OCI-LY1 (cell line): ENCODE measurements at regions not wholly inside any gene's neighbourhood (a gene's known extent, or its start where the extent isn't known, plus 50 kb on each side); places are given as distances from the start of the nearest gene placed in this dataset.

Experiments used
- H2AFZ ChIP-seq: fragments of 200-600 bp; sonication (generic), shearing (Covaris generic); 2 replicates; pipeline ENCODE4 v1.6.0; 2014; ENCODE audit warnings: antibody characterized with exemption, mild to moderate bottlenecking, low read length
- H3F3A ChIP-seq: fragments of 200-600 bp; sonication (generic), shearing (Covaris generic); 2 replicates; pipeline ENCODE4 v1.6.0; 2014; ENCODE audit warnings: mild to moderate bottlenecking, antibody characterized with exemption, low read length, moderate library complexity; ENCODE audit not compliant: insufficient read depth
- H3K27ac ChIP-seq: fragments of 200-600 bp; sonication (generic); 2 replicates; pipeline ENCODE4 v1.5.1; 2014; ENCODE audit warnings: low read length, mixed run types, mild to moderate bottlenecking, low read depth; ENCODE audit not compliant: poor library complexity, severe bottlenecking
- H3K27me3 ChIP-seq: fragments of 200-600 bp; sonication (generic); 2 replicates; pipeline ENCODE4 v1.6.0; 2014; ENCODE audit warnings: antibody characterized with exemption, mild to moderate bottlenecking, low read length, moderate library complexity; ENCODE audit not compliant: insufficient read depth
- H3K36me3 ChIP-seq: fragments of 200-600 bp; sonication (generic); 2 replicates; pipeline ENCODE4 v1.6.1; 2014; ENCODE audit warnings: mild to moderate bottlenecking, antibody characterized with exemption, low read length, moderate library complexity, mixed read lengths; ENCODE audit not compliant: insufficient read depth
- H3K4me1 ChIP-seq: fragments of 200-600 bp; sonication (generic); 2 replicates; pipeline ENCODE4 v1.5.1; 2014; ENCODE audit warnings: mild to moderate bottlenecking, low read length, moderate library complexity; ENCODE audit not compliant: insufficient read depth, severe bottlenecking
- H3K4me2 ChIP-seq: fragments of 200-600 bp; sonication (generic), shearing (Covaris generic); 2 replicates; pipeline ENCODE4 v1.6.1; 2014; ENCODE audit warnings: low read length
- H3K4me3 ChIP-seq: fragments of 200-600 bp; sonication (generic); 2 replicates; pipeline ENCODE4 v1.5.1; 2014; ENCODE audit warnings: low read length, low read depth, mild to moderate bottlenecking, mixed read lengths; ENCODE audit not compliant: poor library complexity, severe bottlenecking
- H3K79me2 ChIP-seq: fragments of 200-600 bp; shearing (Covaris generic); 2 replicates; pipeline ENCODE4 v1.6.1; 2016; ENCODE audit warnings: mixed run types, low read length, mixed read lengths; ENCODE audit not compliant: insufficient read depth
- H3K9ac ChIP-seq: fragments of 200-600 bp; sonication (generic), shearing (Covaris generic); 2 replicates; pipeline ENCODE4 v1.6.1; 2014; ENCODE audit warnings: mild to moderate bottlenecking, low read length, mixed read lengths
- H3K9me2 ChIP-seq: fragments of 200-600 bp; sonication (generic), shearing (Covaris generic); 2 replicates; pipeline ENCODE4 v1.6.1; 2014; ENCODE audit warnings: low read depth, mild to moderate bottlenecking, low read length, mixed read lengths
- H3K9me3 ChIP-seq: fragments of 200-600 bp; shearing (Covaris generic); 2 replicates; pipeline ENCODE4 v1.6.1; 2014; ENCODE audit warnings: low read length, mixed read lengths
- H4K20me1 ChIP-seq: fragments of 200-600 bp; sonication (generic), shearing (Covaris generic); 2 replicates; pipeline ENCODE4 v1.6.0; 2016; ENCODE audit warnings: mild to moderate bottlenecking, low read length; ENCODE audit not compliant: insufficient read depth
- EZH2 ChIP-seq: fragments of 200-600 bp; sonication (generic), shearing (Covaris generic); IDR thresholded peaks from 2 replicates; pipeline ENCODE4 v1.8.0; 2017; ENCODE audit warnings: borderline replicate concordance, mixed run types, mild to moderate bottlenecking, antibody characterized with exemption, low read length, moderate library complexity, mixed read lengths
- TF ChIP-seq, protein P1 (sequence below): fragments of 200-600 bp; sonication (generic), shearing (Covaris generic); IDR thresholded peaks from 2 replicates; pipeline ENCODE4 v1.5.1; 2017; ENCODE audit warnings: mild to moderate bottlenecking, antibody characterized with exemption, low read length, moderate library complexity, mixed read lengths

- Histone ChIP-seq H4K20me1 (no peaks in the 10 kb centered on the region), H3F3A (no peaks in the 10 kb centered on the region), H2AFZ (no peak overlapping the region), H3K4me3 (no peak overlapping the region), H3K9me2 (no peaks in the 10 kb centered on the region), H3K27me3 (no peaks in the 10 kb centered on the region), H3K79me2 (no peaks in the 10 kb centered on the region), H3K4me2 (no peak overlapping the region), H3K9me3 (no peaks in the 10 kb centered on the region), H3K9ac (no peak overlapping the region), H3K4me1 (peaks cover 14% of the 10 kb centered on the region), H3K27ac (no peak overlapping the region), H3K36me3 (no peaks in the 10 kb centered on the region)
- no peak for TF ChIP-seq EZH2
- TF ChIP-seq, protein P1, sequence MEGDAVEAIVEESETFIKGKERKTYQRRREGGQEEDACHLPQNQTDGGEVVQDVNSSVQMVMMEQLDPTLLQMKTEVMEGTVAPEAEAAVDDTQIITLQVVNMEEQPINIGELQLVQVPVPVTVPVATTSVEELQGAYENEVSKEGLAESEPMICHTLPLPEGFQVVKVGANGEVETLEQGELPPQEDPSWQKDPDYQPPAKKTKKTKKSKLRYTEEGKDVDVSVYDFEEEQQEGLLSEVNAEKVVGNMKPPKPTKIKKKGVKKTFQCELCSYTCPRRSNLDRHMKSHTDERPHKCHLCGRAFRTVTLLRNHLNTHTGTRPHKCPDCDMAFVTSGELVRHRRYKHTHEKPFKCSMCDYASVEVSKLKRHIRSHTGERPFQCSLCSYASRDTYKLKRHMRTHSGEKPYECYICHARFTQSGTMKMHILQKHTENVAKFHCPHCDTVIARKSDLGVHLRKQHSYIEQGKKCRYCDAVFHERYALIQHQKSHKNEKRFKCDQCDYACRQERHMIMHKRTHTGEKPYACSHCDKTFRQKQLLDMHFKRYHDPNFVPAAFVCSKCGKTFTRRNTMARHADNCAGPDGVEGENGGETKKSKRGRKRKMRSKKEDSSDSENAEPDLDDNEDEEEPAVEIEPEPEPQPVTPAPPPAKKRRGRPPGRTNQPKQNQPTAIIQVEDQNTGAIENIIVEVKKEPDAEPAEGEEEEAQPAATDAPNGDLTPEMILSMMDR = no peak
These were observed 129.3 kb downstream of the TMA16 start for GRCh38 chr4:163623787-163624186.

DNA sequence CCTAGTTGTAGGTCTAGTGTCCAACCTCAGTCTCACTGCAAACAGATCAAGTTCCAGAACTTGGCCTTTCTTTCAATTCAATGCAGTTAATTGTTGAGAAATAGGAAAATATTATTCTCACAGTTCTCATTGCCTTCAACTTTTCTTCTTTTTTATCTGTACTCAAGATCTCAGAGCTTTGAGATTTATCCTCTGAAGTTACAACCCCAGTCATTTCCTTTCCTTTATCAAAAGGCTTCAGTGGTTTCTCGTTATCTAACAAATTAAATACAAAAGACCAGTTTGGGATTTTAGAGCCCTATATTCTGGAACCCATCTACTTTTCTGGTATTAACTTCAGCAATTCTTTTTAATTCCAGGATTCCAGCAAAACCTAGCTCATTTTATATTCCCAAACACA, 130.2 kb downstream of the TMA16 start:
- H3K4me2 ChIP-seq = no peak overlapping the region
- no peaks in the 10 kb centered on the region for H3K27me3 ChIP-seq
- no peaks in the 10 kb centered on the region for H4K20me1 ChIP-seq
- no peaks in the 10 kb centered on the region for H3K9me3 ChIP-seq
- H3K9ac ChIP-seq = no peak overlapping the region
- no peaks in the 10 kb centered on the region for H3K9me2 ChIP-seq
- H3F3A ChIP-seq = no peaks in the 10 kb centered on the region
- no peak overlapping the region for H3K4me3 ChIP-seq
- H2AFZ ChIP-seq = no peak overlapping the region
- no peaks in the 10 kb centered on the region for H3K36me3 ChIP-seq
- no peaks in the 10 kb centered on the region for H3K79me2 ChIP-seq
- no peak overlapping the region for H3K27ac ChIP-seq
- peaks cover 14% of the 10 kb centered on the region for H3K4me1 ChIP-seq
- TF ChIP-seq, protein P1 = no peak
- no peak for TF ChIP-seq EZH2

- no peaks in the 10 kb centered on the region for H3K27me3 ChIP-seq
- H3K79me2 ChIP-seq = no peaks in the 10 kb centered on the region
- H3K4me3 ChIP-seq = no peak overlapping the region
- H4K20me1 ChIP-seq = no peaks in the 10 kb centered on the region
- H3K4me2 ChIP-seq = no peak overlapping the region
- no peak overlapping the region for H2AFZ ChIP-seq
- H3K27ac ChIP-seq = no peak overlapping the region
- H3F3A ChIP-seq = no peaks in the 10 kb centered on the region
- TF ChIP-seq, protein P1 = no peak
- no peak for TF ChIP-seq EZH2
- H3K36me3 ChIP-seq = no peaks in the 10 kb centered on the region
- H3K9me3 ChIP-seq = no peaks in the 10 kb centered on the region
- no peak overlapping the region for H3K9ac ChIP-seq
- no peaks in the 10 kb centered on the region for H3K4me1 ChIP-seq
- no peaks in the 10 kb centered on the region for H3K9me2 ChIP-seq
These were observed 136.8 kb downstream of the TMA16 start for GRCh38 chr4:163631288-163631687.
